Endothelial cell (in vitro differentiated cells): ENCODE measurements at regions not wholly inside any gene's neighbourhood (a gene's known extent, or its start where the extent isn't known, plus 50 kb on each side); places are given as distances from the start of the nearest gene placed in this dataset.

ENCODE experiments used
- DNase-seq: peaks from one replicate; pipeline ENCODE4 v3.0.0; 2021; ENCODE audit warnings: low spot score
- H3K27ac Mint-ChIP-seq: one replicate; pipeline ENCODE4 v1.8.0; 2021; ENCODE audit warnings: mixed read lengths, inconsistent platforms; ENCODE audit not compliant: unreplicated experiment
- H3K27me3 Mint-ChIP-seq: one replicate; pipeline ENCODE4 v1.8.0; 2021; ENCODE audit warnings: mild to moderate bottlenecking, moderate library complexity, mixed read lengths, inconsistent platforms; ENCODE audit not compliant: unreplicated experiment
- H3K36me3 Mint-ChIP-seq: one replicate; pipeline ENCODE4 v1.8.0; 2021; ENCODE audit warnings: mild to moderate bottlenecking, low read depth, mixed read lengths, inconsistent platforms; ENCODE audit not compliant: unreplicated experiment
- H3K4me1 Mint-ChIP-seq: one replicate; pipeline ENCODE4 v1.8.0; 2021; ENCODE audit warnings: mild to moderate bottlenecking, mixed read lengths, inconsistent platforms; ENCODE audit not compliant: unreplicated experiment
- H3K4me3 Mint-ChIP-seq: one replicate; pipeline ENCODE4 v1.8.0; 2021; ENCODE audit warnings: mild to moderate bottlenecking, mixed read lengths, inconsistent platforms; ENCODE audit not compliant: unreplicated experiment
- H3K9me3 Mint-ChIP-seq: one replicate; pipeline ENCODE4 v1.8.0; 2021; ENCODE audit warnings: mixed read lengths, inconsistent platforms; ENCODE audit not compliant: unreplicated experiment
- TF ChIP-seq, protein P1 (sequence below): fragments of 200-600 bp; sonication (generic); IDR thresholded peaks from one replicate; pipeline ENCODE4 v1.5.0; 2021; ENCODE audit warnings: antibody characterized with exemption; ENCODE audit not compliant: unreplicated experiment

DNA sequence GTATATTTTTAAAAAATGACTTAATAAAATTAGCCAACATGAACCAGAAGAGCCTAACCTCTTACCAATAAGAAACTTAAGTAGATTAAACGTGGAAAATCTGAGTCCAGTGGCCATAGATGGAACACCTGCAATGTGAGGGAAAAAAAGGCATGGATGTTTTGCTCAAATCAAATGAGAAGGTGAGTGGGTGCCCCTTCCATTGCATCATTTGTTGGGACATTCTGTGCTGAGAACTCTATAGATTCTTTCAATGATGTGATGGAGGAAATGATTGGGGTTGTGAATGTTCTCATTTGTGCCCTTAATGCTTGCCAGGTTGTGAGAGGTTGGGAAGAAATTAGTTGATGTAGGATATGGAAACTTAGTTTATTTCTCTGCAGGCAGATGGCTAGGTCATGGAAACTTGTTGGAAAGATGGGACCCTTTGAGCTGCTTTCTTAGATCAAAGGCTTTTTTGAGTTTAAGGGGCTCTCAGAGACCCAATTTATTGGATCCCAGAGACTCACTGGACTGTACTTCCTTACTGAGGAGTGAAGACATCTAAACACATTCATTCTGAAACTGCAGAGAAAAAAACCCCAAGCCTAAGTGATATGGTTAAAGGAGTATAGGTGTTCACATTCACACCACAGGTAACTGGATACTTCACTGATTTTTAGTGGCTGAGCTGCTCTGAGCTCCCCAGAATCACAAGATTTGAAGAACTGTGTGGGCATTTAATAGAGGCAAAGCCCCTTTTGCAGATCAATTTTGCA, 95.9 kb downstream of the DACT1 start:
- TF ChIP-seq, protein P1, sequence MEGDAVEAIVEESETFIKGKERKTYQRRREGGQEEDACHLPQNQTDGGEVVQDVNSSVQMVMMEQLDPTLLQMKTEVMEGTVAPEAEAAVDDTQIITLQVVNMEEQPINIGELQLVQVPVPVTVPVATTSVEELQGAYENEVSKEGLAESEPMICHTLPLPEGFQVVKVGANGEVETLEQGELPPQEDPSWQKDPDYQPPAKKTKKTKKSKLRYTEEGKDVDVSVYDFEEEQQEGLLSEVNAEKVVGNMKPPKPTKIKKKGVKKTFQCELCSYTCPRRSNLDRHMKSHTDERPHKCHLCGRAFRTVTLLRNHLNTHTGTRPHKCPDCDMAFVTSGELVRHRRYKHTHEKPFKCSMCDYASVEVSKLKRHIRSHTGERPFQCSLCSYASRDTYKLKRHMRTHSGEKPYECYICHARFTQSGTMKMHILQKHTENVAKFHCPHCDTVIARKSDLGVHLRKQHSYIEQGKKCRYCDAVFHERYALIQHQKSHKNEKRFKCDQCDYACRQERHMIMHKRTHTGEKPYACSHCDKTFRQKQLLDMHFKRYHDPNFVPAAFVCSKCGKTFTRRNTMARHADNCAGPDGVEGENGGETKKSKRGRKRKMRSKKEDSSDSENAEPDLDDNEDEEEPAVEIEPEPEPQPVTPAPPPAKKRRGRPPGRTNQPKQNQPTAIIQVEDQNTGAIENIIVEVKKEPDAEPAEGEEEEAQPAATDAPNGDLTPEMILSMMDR, result no peak
- Mint-ChIP-seq H3K27me3 (no peaks in the 10 kb centered on the region), H3K36me3 (no peaks in the 10 kb centered on the region), H3K9me3 (no peaks in the 10 kb centered on the region), H3K27ac (no peak overlapping the region), H3K4me1 (peaks cover 7% of the 10 kb centered on the region), H3K4me3 (no peak overlapping the region)
- no peak for DNase-seq

DNA sequence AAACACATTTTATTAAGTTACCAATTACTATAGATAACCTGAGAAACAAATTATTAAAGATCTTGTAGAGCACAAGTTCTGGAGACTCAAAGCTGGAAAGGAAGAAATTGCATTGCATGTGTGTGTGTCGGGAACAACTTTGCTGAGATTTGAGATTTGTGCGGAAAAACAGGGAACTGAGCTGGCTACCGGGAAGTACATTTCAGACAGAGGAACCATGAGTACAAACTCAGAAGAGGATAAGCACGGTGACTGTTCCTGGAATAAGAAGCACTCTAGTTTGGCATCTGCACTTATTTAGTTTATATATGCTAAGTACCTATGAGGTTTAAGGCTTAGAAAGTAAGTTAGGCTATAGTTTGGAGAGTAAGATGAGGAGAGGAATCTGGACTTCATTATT, 97.8 kb downstream of the DACT1 start:
- Mint-ChIP-seq H3K4me1 (peaks cover 7% of the 10 kb centered on the region), H3K4me3 (no peak overlapping the region), H3K27me3 (no peaks in the 10 kb centered on the region), H3K27ac (no peak overlapping the region), H3K36me3 (no peaks in the 10 kb centered on the region), H3K9me3 (no peaks in the 10 kb centered on the region)
- TF ChIP-seq, protein P1, result no peak
- no peak for DNase-seq

DNA sequence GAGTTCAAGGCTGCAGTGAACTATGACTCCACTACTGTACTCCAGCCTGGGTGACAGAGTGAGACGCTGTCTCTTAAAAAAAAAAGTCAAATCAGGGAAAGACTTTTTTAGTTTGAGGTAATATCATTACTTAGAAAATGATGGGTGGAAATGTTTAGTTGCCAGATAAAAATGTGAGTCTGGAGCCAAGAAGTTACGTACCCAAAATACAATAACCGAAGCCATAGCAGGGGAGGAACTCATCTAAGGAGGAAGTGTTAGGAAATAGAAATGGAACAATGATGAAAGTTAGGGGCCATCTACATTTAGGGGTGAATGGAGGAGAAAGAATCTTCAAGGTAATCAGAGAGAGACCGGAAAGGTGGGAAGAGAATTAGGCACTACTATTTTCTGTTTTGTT, 98.8 kb downstream of the DACT1 start:
- no peaks in the 10 kb centered on the region for H3K36me3 Mint-ChIP-seq

DNA sequence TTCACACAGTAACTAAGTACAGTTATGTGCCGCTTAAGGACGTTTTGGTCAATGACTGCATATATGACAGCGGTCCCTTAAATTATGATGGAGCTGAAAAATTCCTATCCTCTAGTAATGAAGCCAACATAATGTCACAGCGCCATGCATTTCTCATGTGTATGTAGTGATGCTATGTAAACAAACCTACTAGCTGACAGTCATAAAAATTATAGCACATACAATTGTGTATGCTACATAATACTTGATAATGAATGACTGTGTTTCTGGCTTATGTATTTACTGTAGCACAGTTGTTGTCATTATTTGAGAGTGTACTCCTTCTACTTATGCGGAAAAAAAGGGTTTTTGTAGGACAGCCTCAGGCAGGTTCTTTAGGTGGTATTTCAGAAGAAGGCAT, 99.7 kb downstream of the DACT1 start:
- TF ChIP-seq, protein P1, result no peak
- H3K4me3 Mint-ChIP-seq, result no peak overlapping the region
- no peaks in the 10 kb centered on the region for H3K36me3 Mint-ChIP-seq
- H3K9me3 Mint-ChIP-seq, result no peaks in the 10 kb centered on the region
- H3K4me1 Mint-ChIP-seq, result peaks cover 7% of the 10 kb centered on the region
- no peak overlapping the region for H3K27ac Mint-ChIP-seq
- no peaks in the 10 kb centered on the region for H3K27me3 Mint-ChIP-seq
- DNase-seq, result no peak

More for the DNA sequence above, 98.8 kb downstream of the DACT1 start:
- Mint-ChIP-seq H3K27ac (no peak overlapping the region), H3K27me3 (no peaks in the 10 kb centered on the region), H3K4me1 (peaks cover 7% of the 10 kb centered on the region), H3K4me3 (no peak overlapping the region), H3K9me3 (no peaks in the 10 kb centered on the region)
- no peak for DNase-seq
- TF ChIP-seq, protein P1, result no peak

DNA sequence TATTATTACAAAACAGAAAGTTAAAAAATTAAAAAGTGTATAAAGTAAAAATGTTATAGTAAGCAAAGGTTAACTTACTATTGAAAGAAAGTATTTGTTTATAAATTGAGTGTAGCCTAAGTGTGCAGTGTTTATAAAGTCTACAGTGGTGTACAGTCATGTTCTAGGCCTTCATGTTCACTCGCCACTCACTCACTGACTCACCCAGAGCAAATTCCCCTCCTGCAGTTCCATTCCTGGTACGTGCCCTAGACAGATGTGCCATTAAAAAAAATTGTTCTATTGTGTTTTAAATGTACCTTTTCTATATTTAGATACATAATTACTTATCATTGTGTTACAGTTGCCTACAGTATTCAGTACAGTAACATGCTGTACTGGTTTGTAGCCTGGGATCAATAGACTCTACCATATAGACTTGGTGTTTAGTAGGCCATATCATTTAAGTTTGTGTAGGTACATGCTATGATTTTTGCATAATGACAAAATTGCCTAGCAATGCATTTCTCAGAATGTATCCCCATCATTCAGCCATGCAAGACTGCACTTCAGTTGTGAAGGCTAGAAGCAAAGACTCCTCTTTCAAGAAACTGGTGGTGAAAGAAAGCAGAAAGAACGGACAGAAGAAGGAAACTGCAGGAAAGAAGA, 100.6 kb downstream of the DACT1 start:
- Mint-ChIP-seq H3K36me3 (no peaks in the 10 kb centered on the region), H3K27ac (no peak overlapping the region)

More for the DNA sequence above, 100.6 kb downstream of the DACT1 start:
- DNase-seq, result no peak
- Mint-ChIP-seq H3K9me3 (no peaks in the 10 kb centered on the region), H3K27me3 (no peaks in the 10 kb centered on the region), H3K4me3 (no peak overlapping the region), H3K4me1 (peaks cover 7% of the 10 kb centered on the region)
- TF ChIP-seq, protein P1, result no peak
